Retinal pigment epithelial cell (primary cell): ENCODE measurements at regions not wholly inside any gene's neighbourhood (a gene's known extent, or its start where the extent isn't known, plus 50 kb on each side); places are given as distances from the start of the nearest gene placed in this dataset.

Experiments used
- DNase-seq: peaks from one replicate; pipeline ENCODE4 v3.0.0-alpha.2; 2010; ENCODE audit warnings: low read depth
- H3K4me3 ChIP-seq: 2 replicates; pipeline ENCODE4 v1.5.1; 2011; ENCODE audit warnings: mild to moderate bottlenecking, low read length, control low read depth, moderate library complexity
- TF ChIP-seq, protein P1 (sequence below): conservative IDR thresholded peaks from 2 replicates; pipeline ENCODE4 v1.5.1; 2011; ENCODE audit warnings: low read depth, low read length, control low read depth, inconsistent platforms

DNA sequence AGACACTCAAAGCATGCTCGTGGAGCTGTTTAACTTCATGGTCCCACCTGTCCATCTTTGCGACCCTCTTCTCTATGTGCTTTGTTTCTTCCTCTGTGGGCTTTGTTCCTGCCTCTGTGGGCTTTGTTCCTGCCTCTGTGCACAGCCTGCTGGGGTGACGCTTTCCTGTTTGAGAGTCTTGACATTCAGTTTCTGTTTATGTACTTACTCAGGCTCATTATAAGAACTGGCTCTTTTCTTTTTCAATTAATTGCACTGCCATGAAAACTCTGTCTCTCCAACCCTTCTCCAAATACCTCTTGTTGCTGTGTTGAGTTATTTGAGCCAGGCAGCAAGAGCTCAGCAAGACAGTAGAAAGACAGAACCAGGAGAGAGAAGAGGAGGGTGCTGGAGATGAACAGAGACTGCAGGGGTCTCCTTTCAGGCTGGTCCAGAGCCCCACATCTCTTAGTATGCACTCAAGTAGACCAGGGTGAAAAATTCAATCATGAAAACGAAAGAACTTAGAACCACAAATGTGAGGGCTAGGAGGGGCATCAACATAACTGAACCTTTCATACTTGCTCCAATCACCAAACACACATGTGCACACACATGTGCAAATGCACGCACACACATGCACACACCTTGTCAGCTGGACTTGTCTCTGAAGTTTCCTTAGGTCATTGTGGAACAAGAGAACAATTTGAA lies 88.3 kb upstream of the SGIP1 start:
- H3K4me3 ChIP-seq: no peak overlapping the region
- TF ChIP-seq, protein P1, sequence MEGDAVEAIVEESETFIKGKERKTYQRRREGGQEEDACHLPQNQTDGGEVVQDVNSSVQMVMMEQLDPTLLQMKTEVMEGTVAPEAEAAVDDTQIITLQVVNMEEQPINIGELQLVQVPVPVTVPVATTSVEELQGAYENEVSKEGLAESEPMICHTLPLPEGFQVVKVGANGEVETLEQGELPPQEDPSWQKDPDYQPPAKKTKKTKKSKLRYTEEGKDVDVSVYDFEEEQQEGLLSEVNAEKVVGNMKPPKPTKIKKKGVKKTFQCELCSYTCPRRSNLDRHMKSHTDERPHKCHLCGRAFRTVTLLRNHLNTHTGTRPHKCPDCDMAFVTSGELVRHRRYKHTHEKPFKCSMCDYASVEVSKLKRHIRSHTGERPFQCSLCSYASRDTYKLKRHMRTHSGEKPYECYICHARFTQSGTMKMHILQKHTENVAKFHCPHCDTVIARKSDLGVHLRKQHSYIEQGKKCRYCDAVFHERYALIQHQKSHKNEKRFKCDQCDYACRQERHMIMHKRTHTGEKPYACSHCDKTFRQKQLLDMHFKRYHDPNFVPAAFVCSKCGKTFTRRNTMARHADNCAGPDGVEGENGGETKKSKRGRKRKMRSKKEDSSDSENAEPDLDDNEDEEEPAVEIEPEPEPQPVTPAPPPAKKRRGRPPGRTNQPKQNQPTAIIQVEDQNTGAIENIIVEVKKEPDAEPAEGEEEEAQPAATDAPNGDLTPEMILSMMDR: no peak
- DNase-seq: no peak

DNA sequence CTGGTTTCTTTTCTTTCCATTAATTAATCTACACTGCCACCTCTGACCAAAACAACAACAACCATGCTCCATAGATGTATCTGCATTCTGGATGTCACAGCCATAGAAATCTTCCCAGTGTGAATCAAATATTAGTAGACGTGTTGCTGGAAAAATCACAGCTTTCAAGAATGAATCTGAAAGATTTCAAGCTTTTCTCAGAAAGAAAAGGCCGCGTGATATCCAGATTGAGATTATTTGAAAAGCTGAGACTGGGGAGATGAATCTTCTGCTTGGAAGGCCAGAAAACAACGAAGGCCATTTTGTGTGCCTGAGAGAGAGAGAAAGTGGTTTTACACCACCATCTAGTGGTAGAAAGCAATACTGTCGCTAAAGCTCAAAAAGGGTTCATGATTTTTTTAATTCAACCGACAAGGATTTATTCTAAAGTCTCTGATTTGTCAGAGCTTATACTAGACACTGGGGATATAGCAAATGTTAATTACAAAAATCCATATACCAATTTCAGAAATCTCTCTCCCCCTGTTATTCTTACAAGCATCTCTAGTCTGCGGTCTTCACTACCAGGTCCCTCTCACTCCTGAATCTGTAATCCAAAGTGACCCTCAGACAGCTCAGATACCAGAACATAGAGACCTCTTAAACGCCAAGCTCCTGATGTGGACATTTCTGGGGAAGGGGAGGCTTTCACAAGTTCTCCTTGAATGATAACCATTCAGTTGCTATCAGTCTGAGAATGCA lies 87.5 kb upstream of the SGIP1 start:
- no peak overlapping the region for H3K4me3 ChIP-seq
- TF ChIP-seq, protein P1: peak; percentile 75
- no peak for DNase-seq

DNA sequence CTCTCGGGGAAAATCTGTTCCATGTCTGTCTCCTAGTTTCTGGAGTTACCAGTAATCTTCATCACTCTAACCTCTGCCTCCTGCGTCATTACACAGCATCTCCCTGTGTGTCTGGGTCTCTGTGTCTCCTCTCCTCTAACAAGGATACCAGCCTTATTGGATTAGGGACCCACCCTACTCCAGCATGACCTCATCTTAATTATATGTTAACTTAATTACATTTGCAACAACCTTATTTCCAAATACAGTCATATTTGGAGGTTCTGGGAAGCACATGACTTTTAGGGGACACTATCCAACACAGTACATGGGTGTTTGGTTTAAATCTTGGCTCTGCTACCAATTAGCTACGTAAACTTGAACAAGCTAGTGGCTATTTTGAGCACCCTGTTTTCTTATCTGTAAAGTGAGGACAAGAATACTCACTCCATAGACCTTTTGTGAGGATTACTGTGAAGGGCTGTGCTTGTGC lies 83.9 kb upstream of the SGIP1 start:
- H3K4me3 ChIP-seq: no peak overlapping the region
- peak; percentile 87 for DNase-seq
- TF ChIP-seq, protein P1: no peak

DNA sequence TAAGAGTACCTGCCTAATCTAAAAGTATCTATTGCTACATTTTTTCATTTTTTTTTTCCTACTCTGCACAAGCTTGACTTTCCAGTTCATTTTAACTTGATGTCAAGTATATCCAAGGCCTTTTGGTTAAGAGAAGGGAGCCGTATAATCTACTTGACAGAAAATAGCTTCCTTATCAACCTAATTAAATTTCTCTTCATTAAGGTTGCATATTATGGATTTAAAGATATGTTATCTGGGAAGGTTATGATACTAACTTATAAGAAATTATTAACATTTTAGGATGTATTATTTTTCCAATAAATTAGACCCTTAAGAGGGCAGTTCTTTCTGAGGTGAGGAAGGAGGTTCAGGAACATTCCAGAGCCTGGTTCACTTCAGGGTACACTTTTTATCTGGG lies 83.1 kb upstream of the SGIP1 start:
- no peak for DNase-seq
- TF ChIP-seq, protein P1: no peak
- H3K4me3 ChIP-seq: no peak overlapping the region

DNA sequence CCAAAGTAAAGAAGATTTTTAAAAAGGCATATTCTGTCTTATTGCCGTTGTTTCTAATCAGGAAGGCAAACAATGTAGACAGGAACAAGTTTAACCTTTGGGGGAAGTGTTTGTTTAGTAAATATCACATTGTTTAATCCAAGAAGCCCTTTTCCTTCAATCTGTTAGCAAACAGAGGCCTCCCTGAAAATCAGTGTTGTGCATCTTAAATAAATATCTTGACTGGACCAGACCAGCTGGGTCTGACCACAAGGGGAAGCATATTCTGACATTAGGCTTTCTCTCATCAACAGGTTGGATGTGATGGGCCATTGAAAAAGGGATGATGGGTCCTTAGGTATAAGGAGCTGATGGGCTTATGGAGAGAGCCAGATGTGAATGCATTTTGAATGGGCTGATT lies 81.8 kb upstream of the SGIP1 start:
- H3K4me3 ChIP-seq: no peak overlapping the region
- TF ChIP-seq, protein P1: no peak
- no peak for DNase-seq

DNA sequence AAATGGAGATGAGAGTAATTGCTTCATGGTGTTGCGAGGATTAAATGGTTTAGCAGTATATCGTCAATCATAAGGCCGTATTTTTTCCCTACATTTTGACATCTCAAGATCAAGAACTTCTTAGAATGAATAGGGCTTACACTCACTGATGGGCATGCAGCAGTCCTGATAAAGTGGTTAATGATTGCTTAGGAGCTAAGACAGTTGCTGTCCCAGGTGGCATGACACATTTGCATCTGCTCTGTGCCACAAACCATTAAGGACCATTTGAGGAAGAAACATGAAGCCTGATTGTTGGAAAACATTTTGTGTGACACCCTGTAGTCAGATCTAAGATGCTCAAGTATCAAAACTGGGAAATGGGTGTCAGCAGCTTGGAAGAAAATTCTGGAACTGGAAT lies 81.0 kb upstream of the SGIP1 start:
- TF ChIP-seq, protein P1: no peak
- DNase-seq: no peak
- no peak overlapping the region for H3K4me3 ChIP-seq

DNA sequence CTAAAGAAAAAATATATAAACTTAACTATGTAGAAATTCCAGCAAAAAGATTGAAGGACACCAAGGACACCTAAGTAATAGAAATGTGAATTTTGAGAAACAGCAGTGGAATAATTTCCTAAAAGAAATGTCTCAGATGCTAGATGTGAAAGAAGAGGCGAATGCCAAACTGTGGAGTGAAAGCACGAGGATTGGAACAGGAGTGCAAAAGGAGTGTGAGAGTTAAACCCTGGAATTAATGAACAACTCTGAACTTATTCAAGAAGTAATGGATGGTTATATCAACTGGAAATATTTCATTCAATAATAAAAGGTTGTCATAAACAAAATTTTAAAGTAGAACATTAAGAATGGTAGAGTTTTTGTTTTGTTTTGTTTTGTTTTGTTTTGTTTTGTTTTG lies 78.5 kb upstream of the SGIP1 start:
- TF ChIP-seq, protein P1: no peak
- DNase-seq: no peak
- no peak overlapping the region for H3K4me3 ChIP-seq
